Endothelial cell of umbilical vein (primary cell): ENCODE measurements at regions not wholly inside any gene's neighbourhood (a gene's known extent, or its start where the extent isn't known, plus 50 kb on each side); places are given as distances from the start of the nearest gene placed in this dataset.

ENCODE experiments used
- BruUV-seq: library from RNA; stranded (reverse); fragments of 400-500 nt; replicated peaks from 2 replicates; lab custom pipeline; 2021; lab: Mats Ljungman, UMichigan
- CTCF ChIA-PET: fragments of 300-600, 350-600 bp; sonication (Branson Sonifier 250); formaldehyde crosslinking; loops from one replicate; lab custom pipeline; 2021; ENCODE audit warnings: antibody characterized with exemption, inconsistent platforms; lab: Charles Lee
- POLR2A ChIA-PET: fragments of 300-600, 350-600 bp; sonication (Branson Sonifier 250); formaldehyde crosslinking; loops from one replicate; lab custom pipeline; 2021; ENCODE audit warnings: antibody characterized with exemption, inconsistent platforms; lab: Charles Lee
- DNase-seq: peaks from one replicate; pipeline ENCODE4 v3.0.0-alpha.2; 2011; ENCODE audit warnings: low read depth, low spot score
- FAIRE-seq: peaks from 2 replicates; lab custom pipeline; 2011; peaks lifted over from hg19 to GRCh38; lab: Jason Lieb, UNC
- H2AFZ ChIP-seq: 2 replicates; pipeline ENCODE4 v1.6.0; 2012; ENCODE audit warnings: low read depth, low read length, control low read depth, inconsistent platforms
- H3K27ac ChIP-seq: 2 replicates; pipeline ENCODE4 v1.5.1; 2011; ENCODE audit warnings: low read depth, mild to moderate bottlenecking, control low read depth, low read length, moderate library complexity; ENCODE audit not compliant: insufficient read depth
- H3K27me3 ChIP-seq, 2 experiments: 2 replicates each; pipeline versions ENCODE4 v1.6.0 to v1.6.1; 2011; ENCODE audit warnings: low read length in 2 of 2, mixed read lengths in 1 of 2; ENCODE audit not compliant: control insufficient read depth in 2 of 2, insufficient read depth in 2 of 2
- H3K36me3 ChIP-seq, 2 experiments: 2 replicates in 1 of 2; 3 replicates in 1 of 2; pipeline ENCODE4 v1.5.1; 2011; ENCODE audit warnings: low read length in 2 of 2, mild to moderate bottlenecking in 1 of 2, moderate library complexity in 1 of 2; ENCODE audit not compliant: control insufficient read depth in 2 of 2, insufficient read depth in 2 of 2; ENCODE audit errors: extremely low read depth in 1 of 2
- H3K4me1 ChIP-seq: 3 replicates; pipeline ENCODE4 v1.5.1; 2011; ENCODE audit warnings: mild to moderate bottlenecking, low read length; ENCODE audit not compliant: control insufficient read depth, insufficient read depth; ENCODE audit errors: extremely low read depth
- H3K4me2 ChIP-seq: 2 replicates; pipeline ENCODE4 v1.6.1; 2011; ENCODE audit warnings: low read length, control low read depth, mixed read lengths; ENCODE audit not compliant: insufficient read depth
- H3K4me3 ChIP-seq, 3 experiments: fragments of 200-600 bp in 1 of 3; sonication (generic), shearing (Covaris generic) in 1 of 3; replicated peaks in 1 of 3; 2 replicates each; pipeline ENCODE4 v1.5.1; 2011 to 2016; ENCODE audit warnings: control low read depth in 3 of 3, low read length in 3 of 3, mild to moderate bottlenecking in 2 of 3, inconsistent platforms in 1 of 3, low read depth in 1 of 3, moderate library complexity in 1 of 3; ENCODE audit not compliant: insufficient read depth in 1 of 3
- H3K79me2 ChIP-seq: 2 replicates; pipeline ENCODE4 v1.6.0; 2012; ENCODE audit warnings: low read length, inconsistent platforms; ENCODE audit not compliant: control insufficient read depth, insufficient read depth
- H3K9ac ChIP-seq: replicated peaks from 2 replicates; pipeline ENCODE3; 2011; ENCODE audit warnings: low read length, control low read depth; ENCODE audit not compliant: insufficient read depth; ENCODE audit errors: extremely low read depth
- H3K9me1 ChIP-seq: replicated peaks from 3 replicates; pipeline ENCODE4 v1.6.0; 2011; ENCODE audit warnings: mild to moderate bottlenecking, low read length; ENCODE audit not compliant: control insufficient read depth, insufficient read depth; ENCODE audit errors: extremely low read depth
- H3K9me3 ChIP-seq: replicated peaks from 2 replicates; pipeline ENCODE4 v1.5.1; 2012; ENCODE audit warnings: low read length, inconsistent platforms; ENCODE audit not compliant: control insufficient read depth, insufficient read depth
- H4K20me1 ChIP-seq: replicated peaks from 2 replicates; pipeline ENCODE3; 2011; ENCODE audit warnings: mild to moderate bottlenecking, low read length; ENCODE audit not compliant: control insufficient read depth, insufficient read depth; ENCODE audit errors: extremely low read depth
- CTCF ChIP-seq, 2 donors: IDR thresholded peaks; 1 replicate in 1 of 2; 2 replicates in 1 of 2; pipeline ENCODE4 v1.5.1; 2011; ENCODE audit warnings: low read length in 2 of 2, mild to moderate bottlenecking in 2 of 2, moderate library complexity in 2 of 2, control low read depth in 1 of 2, inconsistent platforms in 1 of 2, low read depth in 1 of 2; ENCODE audit not compliant: insufficient read depth in 1 of 2; ENCODE audit errors: extremely low read depth in 1 of 2
- EZH2 ChIP-seq: IDR thresholded peaks from 2 replicates; pipeline ENCODE4 v1.6.1; 2012; ENCODE audit warnings: borderline replicate concordance, low read depth, mild to moderate bottlenecking, moderate library complexity, low read length, inconsistent platforms; ENCODE audit not compliant: severe bottlenecking
- POLR2AphosphoS5 ChIP-seq: IDR thresholded peaks from 2 replicates; pipeline ENCODE4 v1.6.1; 2012; ENCODE audit warnings: low read depth, mild to moderate bottlenecking, control low read depth, low read length, moderate library complexity; ENCODE audit not compliant: insufficient read depth
- dilution Hi-C: fragments of 300-500 bp; cut with MboI; formaldehyde crosslinking; loops from one replicate; pipeline ENCODE4 v1.15.0; 2019; ENCODE audit warnings: low sequenced_read_pairs; ENCODE audit not compliant: extremely low pct_ligation_motif_present
- intact Hi-C: fragments of 100-400 bp; cut with micrococcal nuclease; formaldehyde crosslinking; loops from one replicate; pipeline ENCODE4 v1.10.0; 2022

- FAIRE-seq (peak; percentile 79), DNase-seq (peak; percentile 75)
- Histone ChIP-seq H3K4me2 (no peak overlapping the region), H3K4me3 (no peak overlapping the region), H3K9ac (no peak overlapping the region), H3K4me1 (peaks cover 4% of the 10 kb centered on the region), H3K9me3 (no peaks in the 10 kb centered on the region), H3K27ac (no peak overlapping the region), H3K9me1 (no peaks in the 10 kb centered on the region), H3K79me2 (no peaks in the 10 kb centered on the region), H2AFZ (no peak overlapping the region), H3K36me3 (no peaks in the 10 kb centered on the region), H3K27me3 (no peaks in the 10 kb centered on the region), H4K20me1 (no peaks in the 10 kb centered on the region)
- POLR2A ChIA-PET = no interaction called here
- dilution Hi-C loops = no loop called here
- CTCF ChIA-PET = interaction anchor here (0.5 to 5.6 kb wide), 26 partner anchors 10 to 1452 kb away, joined by 3 to 94 read pairs (median 7); partner anchors contain the start of gene BTG1
- intact Hi-C loops = loop anchor here (1.0 to 2.0 kb wide), 3 partner anchors 177 to 377 kb away; no protein-coding TSS in a partner anchor
- TF ChIP-seq CTCF (IDR thresholded peaks at IDR 0.05; ENCODE audit: extremely low read depth in 1 of 2, insufficient read depth in 1 of 2, low read depth in 1 of 2, low read length in 2 of 2) = peak; percentile 83 to 87
- TF ChIP-seq EZH2 = no peak
- no TSS peak for BruUV-seq
These were observed 172.8 kb upstream of the DCN start for GRCh38 chr12:91355150-91356006.

GRCh38 chr12:91353266-91353665 is 170.6 kb upstream of the DCN start:
- no peak for FAIRE-seq
- Histone ChIP-seq H3K79me2 (no peaks in the 10 kb centered on the region), H2AFZ (no peak overlapping the region), H3K36me3 (no peaks in the 10 kb centered on the region), H3K9me3 (no peaks in the 10 kb centered on the region), H4K20me1 (no peaks in the 10 kb centered on the region), H3K4me3 (no peak overlapping the region), H3K9me1 (no peaks in the 10 kb centered on the region), H3K4me2 (no peak overlapping the region), H3K4me1 (peaks cover 4% of the 10 kb centered on the region), H3K9ac (no peak overlapping the region), H3K27me3 (no peaks in the 10 kb centered on the region), H3K27ac (no peak overlapping the region)
- POLR2A ChIA-PET = no interaction called here
- intact Hi-C loops = no loop called here
- no TSS peak for BruUV-seq
- no peak for DNase-seq
- CTCF ChIA-PET = interaction anchor here (0.6 to 5.6 kb wide), 5 partner anchors 27 to 1257 kb away, joined by 3 to 94 read pairs (median 5); no protein-coding TSS in a partner anchor
- dilution Hi-C loops = no loop called here
- TF ChIP-seq POLR2AphosphoS5 = no peak
- TF ChIP-seq EZH2 = no peak
